ENCODE measurements at regions not wholly inside any gene's neighbourhood (a gene's known extent, or its start where the extent isn't known, plus 50 kb on each side); places are given as distances from the start of the nearest gene placed in this dataset.

DNA sequence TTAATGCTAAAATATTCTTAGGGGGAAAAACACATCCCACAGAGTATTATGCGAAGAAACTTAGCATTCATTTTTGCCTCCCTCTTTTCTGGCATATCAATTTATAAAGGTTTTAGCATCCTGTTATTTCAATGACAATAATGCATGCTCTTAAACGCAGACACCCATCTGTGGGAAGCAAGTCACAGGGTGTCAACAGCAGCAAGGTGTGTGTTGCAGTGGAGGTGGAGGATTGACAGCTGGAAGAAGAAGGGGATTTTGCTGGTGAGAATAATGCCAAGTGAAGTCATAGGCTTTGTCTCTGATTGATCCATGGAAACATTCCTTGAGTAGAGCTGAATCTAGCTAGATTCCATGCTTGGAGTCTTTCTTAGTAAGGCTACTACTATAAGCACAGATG is 498.1 kb downstream of the NPIPA7 start:
- ChIA-PET POLR2A (no interaction called here), CTCF (interaction anchor here (0.6 kb wide), 1 partner anchor 19 kb away, joined by 3 read pairs; no protein-coding TSS in a partner anchor)
- BruUV-seq (replicated peaks), result no TSS peak
- intact Hi-C loops (cut with micrococcal nuclease), result no loop called here
- H3K9me3 Mint-ChIP-seq (ENCODE audit: unreplicated experiment), result peaks cover 50% of the 10 kb centered on the region
- DNase-seq (ENCODE audit: unreplicated experiment), result no peak
- H3K4me3 Mint-ChIP-seq (ENCODE audit: unreplicated experiment), result no peak overlapping the region
- H3K27me3 Mint-ChIP-seq (ENCODE audit: insufficient read depth, unreplicated experiment), result no peaks in the 10 kb centered on the region
- TF ChIP-seq, protein P1, sequence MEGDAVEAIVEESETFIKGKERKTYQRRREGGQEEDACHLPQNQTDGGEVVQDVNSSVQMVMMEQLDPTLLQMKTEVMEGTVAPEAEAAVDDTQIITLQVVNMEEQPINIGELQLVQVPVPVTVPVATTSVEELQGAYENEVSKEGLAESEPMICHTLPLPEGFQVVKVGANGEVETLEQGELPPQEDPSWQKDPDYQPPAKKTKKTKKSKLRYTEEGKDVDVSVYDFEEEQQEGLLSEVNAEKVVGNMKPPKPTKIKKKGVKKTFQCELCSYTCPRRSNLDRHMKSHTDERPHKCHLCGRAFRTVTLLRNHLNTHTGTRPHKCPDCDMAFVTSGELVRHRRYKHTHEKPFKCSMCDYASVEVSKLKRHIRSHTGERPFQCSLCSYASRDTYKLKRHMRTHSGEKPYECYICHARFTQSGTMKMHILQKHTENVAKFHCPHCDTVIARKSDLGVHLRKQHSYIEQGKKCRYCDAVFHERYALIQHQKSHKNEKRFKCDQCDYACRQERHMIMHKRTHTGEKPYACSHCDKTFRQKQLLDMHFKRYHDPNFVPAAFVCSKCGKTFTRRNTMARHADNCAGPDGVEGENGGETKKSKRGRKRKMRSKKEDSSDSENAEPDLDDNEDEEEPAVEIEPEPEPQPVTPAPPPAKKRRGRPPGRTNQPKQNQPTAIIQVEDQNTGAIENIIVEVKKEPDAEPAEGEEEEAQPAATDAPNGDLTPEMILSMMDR (IDR thresholded peaks at IDR 0.05; ENCODE audit: unreplicated experiment), result no peak
- H3K4me1 Mint-ChIP-seq (ENCODE audit: insufficient read depth, unreplicated experiment), result no peaks in the 10 kb centered on the region
- H3K27ac Mint-ChIP-seq (ENCODE audit: low read depth, unreplicated experiment), result no peak overlapping the region
- H3K36me3 Mint-ChIP-seq (ENCODE audit: insufficient read depth, unreplicated experiment), result no peaks in the 10 kb centered on the region

DNA sequence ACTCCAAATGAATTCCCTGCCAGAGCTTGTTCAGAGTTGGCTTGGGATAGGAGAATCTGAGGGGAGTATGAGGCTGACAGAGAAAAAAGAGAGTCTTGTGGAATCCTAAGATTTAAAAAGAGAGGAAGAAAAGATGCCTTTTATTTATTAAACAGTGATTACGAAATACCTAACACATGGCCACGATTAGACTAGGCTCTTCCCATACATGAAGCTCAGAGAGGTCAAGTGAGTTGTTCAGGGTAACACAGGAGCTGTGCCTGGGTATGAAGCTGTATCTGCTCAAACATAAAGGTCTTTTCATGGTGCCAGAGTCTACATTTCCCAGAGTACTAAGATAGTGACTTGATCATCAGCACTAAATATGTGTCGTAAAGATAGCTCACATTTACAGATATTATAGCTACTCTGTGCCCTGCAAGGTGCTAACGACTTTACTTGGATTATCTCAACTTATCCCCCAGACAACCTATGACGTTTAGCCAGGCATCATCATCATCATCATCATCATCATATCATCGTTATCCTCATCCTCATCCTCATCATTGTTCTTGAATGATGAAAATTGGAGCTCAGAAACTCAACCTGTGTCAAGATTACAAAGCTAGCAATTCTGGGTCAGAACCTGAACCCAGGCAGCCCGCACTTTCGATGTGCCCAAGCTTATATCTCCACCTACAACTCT is 500.8 kb downstream of the NPIPA7 start:
- Mint-ChIP-seq H3K27ac (ENCODE audit: low read depth, unreplicated experiment) (no peak overlapping the region), H3K4me1 (ENCODE audit: insufficient read depth, unreplicated experiment) (no peaks in the 10 kb centered on the region), H3K36me3 (ENCODE audit: insufficient read depth, unreplicated experiment) (peaks cover 6% of the 10 kb centered on the region), H3K9me3 (ENCODE audit: unreplicated experiment) (peaks cover 36% of the 10 kb centered on the region), H3K4me3 (ENCODE audit: unreplicated experiment) (no peak overlapping the region), H3K27me3 (ENCODE audit: insufficient read depth, unreplicated experiment) (no peaks in the 10 kb centered on the region)
- TF ChIP-seq, protein P1 (IDR thresholded peaks at IDR 0.05; ENCODE audit: unreplicated experiment), result no peak
- ChIA-PET CTCF (interaction anchor here (0.6 kb wide), 1 partner anchor 249 kb away, joined by 4 read pairs; no protein-coding TSS in a partner anchor), POLR2A (no interaction called here)
- intact Hi-C loops (cut with micrococcal nuclease), result no loop called here
- no peak for DNase-seq (ENCODE audit: unreplicated experiment)
- no TSS peak for BruUV-seq (replicated peaks)

DNA sequence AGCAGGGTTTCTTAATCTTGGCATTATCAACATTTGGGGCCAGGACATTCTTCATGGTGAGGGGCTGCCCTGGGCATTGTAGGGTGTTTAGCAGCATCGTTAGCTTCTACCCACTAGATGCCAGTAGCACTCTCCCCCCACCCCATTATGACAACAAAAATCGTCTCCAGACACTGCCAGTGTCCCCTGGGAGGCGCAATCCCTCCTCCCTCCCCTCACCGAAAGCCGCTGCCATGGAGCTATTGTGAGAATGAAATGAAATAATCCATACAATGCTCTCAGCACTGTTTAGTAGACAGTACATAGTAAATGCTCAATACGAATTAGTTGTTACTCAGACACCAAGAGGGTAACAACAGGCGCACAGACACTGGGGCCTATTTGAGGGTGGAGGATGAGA is 502.9 kb downstream of the NPIPA7 start:
- no TSS peak for BruUV-seq (replicated peaks)
- Mint-ChIP-seq H3K27ac (ENCODE audit: low read depth, unreplicated experiment) (no peak overlapping the region), H3K4me1 (ENCODE audit: insufficient read depth, unreplicated experiment) (no peaks in the 10 kb centered on the region), H3K9me3 (ENCODE audit: unreplicated experiment) (peaks cover 25% of the 10 kb centered on the region), H3K27me3 (ENCODE audit: insufficient read depth, unreplicated experiment) (no peaks in the 10 kb centered on the region), H3K36me3 (ENCODE audit: insufficient read depth, unreplicated experiment) (peaks cover 6% of the 10 kb centered on the region), H3K4me3 (ENCODE audit: unreplicated experiment) (no peak overlapping the region)
- POLR2A ChIA-PET, result no interaction called here
- CTCF ChIA-PET, result interaction anchor here (0.5 kb wide), 1 partner anchor 18 kb away, joined by 3 read pairs; no protein-coding TSS in a partner anchor
- intact Hi-C loops (cut with micrococcal nuclease), result no loop called here
- no peak for DNase-seq (ENCODE audit: unreplicated experiment)
- TF ChIP-seq, protein P1 (IDR thresholded peaks at IDR 0.05; ENCODE audit: unreplicated experiment), result no peak

DNA sequence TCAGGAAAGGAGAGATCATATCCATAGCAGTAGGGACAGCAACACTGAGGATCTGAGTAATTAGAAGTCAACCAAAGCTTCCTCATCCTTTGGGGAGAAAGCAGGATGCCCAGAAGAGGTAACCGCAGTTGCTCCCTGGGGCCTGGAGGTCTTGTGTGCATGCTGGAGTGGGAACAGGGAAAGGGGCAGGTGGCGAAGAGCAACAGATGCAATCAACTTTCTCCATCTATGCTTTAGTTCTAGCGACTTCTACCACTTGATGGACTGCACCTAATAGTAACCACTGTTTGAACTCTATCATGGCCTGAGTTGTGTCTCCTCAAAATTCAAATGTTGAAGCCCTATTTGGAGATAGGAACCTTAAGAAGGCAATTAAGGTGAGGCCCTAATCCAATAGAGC is 503.8 kb downstream of the NPIPA7 start:
- ChIA-PET CTCF (no interaction called here), POLR2A (no interaction called here)
- H3K4me1 Mint-ChIP-seq (ENCODE audit: insufficient read depth, unreplicated experiment), result no peaks in the 10 kb centered on the region
- BruUV-seq (replicated peaks), result no TSS peak
- peaks cover 21% of the 10 kb centered on the region for H3K9me3 Mint-ChIP-seq (ENCODE audit: unreplicated experiment)
- DNase-seq (ENCODE audit: unreplicated experiment), result no peak
- TF ChIP-seq, protein P1 (IDR thresholded peaks at IDR 0.05; ENCODE audit: unreplicated experiment), result no peak
- H3K4me3 Mint-ChIP-seq (ENCODE audit: unreplicated experiment), result no peak overlapping the region
- no peaks in the 10 kb centered on the region for H3K27me3 Mint-ChIP-seq (ENCODE audit: insufficient read depth, unreplicated experiment)
- H3K27ac Mint-ChIP-seq (ENCODE audit: low read depth, unreplicated experiment), result no peak overlapping the region
- intact Hi-C loops (cut with micrococcal nuclease), result no loop called here
- peaks cover 6% of the 10 kb centered on the region for H3K36me3 Mint-ChIP-seq (ENCODE audit: insufficient read depth, unreplicated experiment)

All from MCF 10A (cell line).